ENCODE measurements at regions not wholly inside any gene's neighbourhood (a gene's known extent, or its start where the extent isn't known, plus 50 kb on each side); places are given as distances from the start of the nearest gene placed in this dataset.

DNA sequence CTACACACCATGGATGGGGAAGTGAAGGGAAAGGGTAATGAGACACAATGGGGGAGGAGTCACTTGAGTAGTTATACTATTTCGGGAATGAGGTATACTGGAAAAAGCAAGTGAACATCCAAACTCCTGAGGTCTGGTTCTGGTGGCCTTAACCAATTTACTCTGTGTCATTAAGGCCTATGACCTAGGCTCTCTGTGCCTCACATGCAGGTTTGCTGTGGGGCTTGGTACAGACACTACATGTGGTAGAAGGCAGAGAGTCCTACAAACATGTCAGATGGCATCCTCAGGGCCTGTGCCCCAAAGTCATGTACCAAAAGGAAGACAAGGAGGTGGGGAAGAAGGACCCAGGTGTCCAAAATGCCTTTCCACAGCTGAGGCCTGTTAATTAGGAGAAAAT is 98.9 kb downstream of the TRIM29 start:
- TF ChIP-seq POLR2A (IDR thresholded peaks at IDR 0.05) (no peak), POLR2AphosphoS5 (IDR thresholded peaks at IDR 0.05; ENCODE audit: insufficient read depth in 1 of 2, low read depth in 1 of 2) (no peak)
